ENCODE measurements at regions not wholly inside any gene's neighbourhood (a gene's known extent, or its start where the extent isn't known, plus 50 kb on each side); places are given as distances from the start of the nearest gene placed in this dataset.

- TF ChIP-seq CTCF (IDR thresholded peaks at IDR 0.05) (no peak), POLR2A (IDR thresholded peaks at IDR 0.05) (no peak)
Measured at GRCh38 chr13:62035981-62036380, 620.3 kb upstream of the PCDH20 start.
